ENCODE measurements at regions not wholly inside any gene's neighbourhood (a gene's known extent, or its start where the extent isn't known, plus 50 kb on each side); places are given as distances from the start of the nearest gene placed in this dataset.

DNA sequence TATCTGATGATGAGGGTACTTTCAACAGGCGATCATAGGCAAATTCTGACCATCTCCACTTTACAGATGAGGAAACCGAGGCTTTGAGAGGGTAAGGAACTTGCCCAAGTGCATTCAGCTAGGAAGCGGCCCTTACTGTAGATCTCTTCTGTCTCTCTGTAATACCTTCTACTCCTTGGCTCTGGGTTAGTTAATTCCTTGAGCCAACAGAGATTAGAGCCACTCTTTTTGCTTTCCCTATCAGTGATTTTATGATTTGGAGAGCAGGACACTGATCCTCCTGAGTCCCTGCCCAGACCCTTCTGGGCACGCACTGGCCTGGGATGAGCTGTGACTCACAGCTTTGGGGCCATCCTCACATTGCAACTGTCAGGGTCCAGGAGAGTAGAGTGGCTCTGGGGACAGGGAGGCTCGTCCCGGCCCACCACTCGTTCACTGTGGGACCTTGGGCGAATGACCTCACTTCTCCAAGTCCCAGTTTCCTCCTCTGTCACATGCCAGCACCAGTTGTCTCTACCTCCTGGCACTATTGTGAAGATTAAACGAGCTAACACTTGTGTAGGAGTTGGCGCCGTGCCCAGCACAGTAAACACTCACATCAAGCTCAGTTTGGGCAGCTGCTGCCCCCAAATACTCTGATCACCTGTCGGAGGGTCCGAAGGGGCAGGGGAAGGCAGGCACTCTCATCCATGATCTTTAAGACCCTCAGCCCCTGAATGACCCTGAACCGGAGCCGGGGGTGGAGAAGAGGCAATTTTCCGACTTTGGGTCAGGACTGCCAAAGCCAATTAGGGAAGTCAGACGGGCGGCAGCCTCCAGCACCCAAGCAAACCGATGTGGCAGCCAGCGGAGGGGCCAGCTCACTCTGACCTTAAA is 235.0 kb downstream of the MIAT start:
- Histone ChIP-seq H3K36me3 (no peaks in the 10 kb centered on the region), H3K4me3 (no peak overlapping the region), H3K27me3 (peaks cover 0 to 5% (median 2%) of the 10 kb centered on the region in 3 donors), H3K27ac (no peak overlapping the region), H3K9me3 (no peaks in the 10 kb centered on the region), H3K4me1 (no peaks in the 10 kb centered on the region)
- intact Hi-C loops (cut with DNase I; ENCODE audit: low total_unique reads) = no loop called here
- DNase-seq (no peak), ATAC-seq (no peak)
- TF ChIP-seq, protein P1, sequence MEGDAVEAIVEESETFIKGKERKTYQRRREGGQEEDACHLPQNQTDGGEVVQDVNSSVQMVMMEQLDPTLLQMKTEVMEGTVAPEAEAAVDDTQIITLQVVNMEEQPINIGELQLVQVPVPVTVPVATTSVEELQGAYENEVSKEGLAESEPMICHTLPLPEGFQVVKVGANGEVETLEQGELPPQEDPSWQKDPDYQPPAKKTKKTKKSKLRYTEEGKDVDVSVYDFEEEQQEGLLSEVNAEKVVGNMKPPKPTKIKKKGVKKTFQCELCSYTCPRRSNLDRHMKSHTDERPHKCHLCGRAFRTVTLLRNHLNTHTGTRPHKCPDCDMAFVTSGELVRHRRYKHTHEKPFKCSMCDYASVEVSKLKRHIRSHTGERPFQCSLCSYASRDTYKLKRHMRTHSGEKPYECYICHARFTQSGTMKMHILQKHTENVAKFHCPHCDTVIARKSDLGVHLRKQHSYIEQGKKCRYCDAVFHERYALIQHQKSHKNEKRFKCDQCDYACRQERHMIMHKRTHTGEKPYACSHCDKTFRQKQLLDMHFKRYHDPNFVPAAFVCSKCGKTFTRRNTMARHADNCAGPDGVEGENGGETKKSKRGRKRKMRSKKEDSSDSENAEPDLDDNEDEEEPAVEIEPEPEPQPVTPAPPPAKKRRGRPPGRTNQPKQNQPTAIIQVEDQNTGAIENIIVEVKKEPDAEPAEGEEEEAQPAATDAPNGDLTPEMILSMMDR (IDR thresholded peaks at IDR 0.05 in 4 of 5, conservative IDR thresholded peaks at IDR 0.05 in 1 of 5) = no peak
- no peak for TF ChIP-seq POLR2A (IDR thresholded peaks at IDR 0.05)
- in situ Hi-C loops (cut with MboI; ENCODE audit: low sequenced_read_pairs in 4 of 4) = loop anchor here in 2 of 4 donors (10.0 to 25.0 kb wide), 2 partner anchors 62 to 105 kb away; no protein-coding TSS in a partner anchor

DNA sequence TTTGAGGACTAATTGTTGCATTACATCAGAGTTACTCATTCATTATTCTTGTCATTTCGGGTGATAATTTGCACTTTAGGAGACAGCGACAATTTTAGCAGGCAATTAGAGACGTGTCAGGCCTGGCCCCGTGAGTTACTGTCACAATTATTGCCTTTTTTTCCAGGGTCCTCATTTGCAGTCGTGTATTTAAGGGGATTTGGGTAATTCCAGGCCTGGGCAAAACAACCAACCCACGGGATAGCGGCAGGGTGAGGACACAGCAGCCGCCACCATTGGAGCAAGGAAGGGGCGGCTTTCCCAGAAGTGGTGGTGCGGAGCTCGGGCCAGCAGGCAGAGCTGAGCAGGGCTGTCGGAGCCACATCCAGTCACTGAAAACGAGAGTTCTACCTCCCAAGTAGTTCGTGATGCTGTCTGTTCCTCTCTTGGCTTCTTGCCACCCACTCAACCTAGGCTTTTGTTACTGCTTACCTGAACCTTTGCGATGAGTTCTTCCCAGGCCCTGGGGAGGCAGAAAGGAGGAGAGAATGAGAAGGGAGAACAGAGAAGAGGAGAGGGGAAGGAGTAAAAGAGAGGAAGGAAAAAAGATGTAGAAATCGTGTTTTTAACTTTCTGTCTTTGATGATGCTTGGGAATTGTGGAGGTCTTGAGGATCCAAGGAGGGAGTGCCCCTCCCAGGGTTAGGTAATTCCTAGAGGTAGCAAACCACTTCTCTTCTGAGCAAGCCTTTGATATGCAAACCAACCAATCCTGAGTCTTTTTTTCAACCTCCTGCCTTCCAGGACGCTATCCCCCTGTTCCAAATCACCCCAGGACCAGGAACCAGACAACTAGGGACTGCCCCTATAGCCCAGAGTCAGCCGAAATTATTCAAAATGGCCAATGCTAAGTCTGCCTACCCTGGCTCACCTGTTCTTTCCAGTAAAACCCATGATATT is 236.1 kb downstream of the MIAT start:
- H3K27ac ChIP-seq = no peak overlapping the region
- TF ChIP-seq, protein P1 (IDR thresholded peaks at IDR 0.05 in 4 of 5, conservative IDR thresholded peaks at IDR 0.05 in 1 of 5) = no peak
- no peak for TF ChIP-seq POLR2A (IDR thresholded peaks at IDR 0.05)
- no peak for ATAC-seq

DNA sequence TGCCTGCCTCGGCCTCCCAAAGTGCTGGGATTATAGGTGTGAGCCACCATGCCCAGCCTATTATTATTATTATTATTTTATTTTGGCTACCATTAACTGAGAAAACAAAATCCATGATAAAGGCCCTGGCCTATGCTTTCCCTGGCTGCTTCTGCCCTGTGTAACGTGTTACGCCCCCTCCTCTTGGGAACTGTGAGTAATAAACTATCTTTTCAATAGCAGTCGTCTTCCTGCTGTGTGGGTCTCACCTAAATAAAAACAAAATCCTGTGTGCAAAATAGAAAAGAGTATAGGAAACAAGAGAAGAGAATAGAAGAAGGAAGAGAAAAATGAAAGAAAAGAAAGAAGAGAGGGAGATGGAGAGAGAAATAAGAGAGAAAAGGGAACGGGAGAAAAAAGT is 237.0 kb downstream of the MIAT start:
- no peaks in the 10 kb centered on the region for H3K4me1 ChIP-seq
- no peaks in the 10 kb centered on the region for H3K36me3 ChIP-seq
- DNase-seq = no peak
- H3K9me3 ChIP-seq = no peaks in the 10 kb centered on the region
- no peak overlapping the region for H3K27ac ChIP-seq
- intact Hi-C loops (cut with DNase I; ENCODE audit: low total_unique reads) (no loop called here), in situ Hi-C loops (cut with MboI; ENCODE audit: low sequenced_read_pairs in 4 of 4) (loop anchor here in 2 of 4 donors (10.0 to 25.0 kb wide), 2 partner anchors 60 to 107 kb away; no protein-coding TSS in a partner anchor)
- TF ChIP-seq POLR2A (IDR thresholded peaks at IDR 0.05) = no peak
- H3K4me3 ChIP-seq = no peak overlapping the region
- H3K27me3 ChIP-seq = peaks cover 0 to 12% (median 12%) of the 10 kb centered on the region in 3 donors
- no peak for ATAC-seq

More for the DNA sequence above, 236.1 kb downstream of the MIAT start:
- peaks cover 0 to 6% (median 5%) of the 10 kb centered on the region in 3 donors for H3K27me3 ChIP-seq
- intact Hi-C loops (cut with DNase I; ENCODE audit: low total_unique reads) = no loop called here
- in situ Hi-C loops (cut with MboI; ENCODE audit: low sequenced_read_pairs in 4 of 4) = loop anchor here in 2 of 4 donors (10.0 to 25.0 kb wide), 2 partner anchors 61 to 106 kb away; no protein-coding TSS in a partner anchor
- DNase-seq = no peak
- H3K4me1 ChIP-seq = no peaks in the 10 kb centered on the region
- H3K4me3 ChIP-seq = no peak overlapping the region
- no peaks in the 10 kb centered on the region for H3K36me3 ChIP-seq
- H3K9me3 ChIP-seq = no peaks in the 10 kb centered on the region

DNA sequence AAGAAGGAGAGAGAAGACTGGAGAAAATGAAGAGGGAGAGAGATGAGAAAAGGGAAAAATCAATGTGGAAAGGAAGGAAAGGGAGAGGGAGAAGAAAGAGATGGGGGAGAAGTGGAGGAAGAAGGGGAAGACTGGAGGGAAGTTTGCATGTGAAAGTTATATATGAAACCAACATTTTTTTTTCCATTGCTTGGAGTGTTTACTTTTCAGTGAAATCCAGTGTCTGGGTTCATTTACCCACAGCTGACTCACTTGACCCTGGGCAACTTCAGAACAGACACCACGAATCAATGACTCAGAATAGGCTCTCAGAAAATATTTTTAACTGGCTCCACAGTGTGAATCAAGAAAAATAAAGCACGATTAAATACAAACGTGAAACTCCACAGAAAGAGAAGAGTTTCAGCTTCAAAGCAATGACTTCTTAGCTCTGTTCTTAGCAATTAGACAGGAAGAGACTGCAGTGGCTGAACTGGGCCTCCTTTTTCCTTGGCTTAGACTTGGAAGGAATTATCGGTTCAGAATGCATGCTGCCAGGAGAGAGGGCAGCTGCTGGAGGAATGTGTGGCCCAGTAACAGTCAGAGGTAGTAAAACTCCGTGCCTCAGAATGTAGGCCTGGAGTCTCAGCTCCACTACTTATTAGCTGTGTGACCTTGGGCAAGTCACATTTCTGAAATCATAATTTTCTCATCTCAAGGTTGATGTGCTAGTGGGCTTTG is 237.5 kb downstream of the MIAT start:
- H3K27ac ChIP-seq = no peak overlapping the region
- H3K27me3 ChIP-seq = peaks cover 0 to 15% (median 13%) of the 10 kb centered on the region in 3 donors
- in situ Hi-C loops (cut with MboI; ENCODE audit: low sequenced_read_pairs in 4 of 4) = loop anchor here in 2 of 4 donors (10.0 to 25.0 kb wide), 2 partner anchors 60 to 108 kb away; no protein-coding TSS in a partner anchor
- H3K9me3 ChIP-seq = no peaks in the 10 kb centered on the region
- no peaks in the 10 kb centered on the region for H3K4me1 ChIP-seq
- TF ChIP-seq, protein P1 (IDR thresholded peaks at IDR 0.05 in 4 of 5, conservative IDR thresholded peaks at IDR 0.05 in 1 of 5) = no peak
- TF ChIP-seq POLR2A (IDR thresholded peaks at IDR 0.05) = no peak
- no peaks in the 10 kb centered on the region for H3K36me3 ChIP-seq
- DNase-seq (no peak), ATAC-seq (no peak)
- intact Hi-C loops (cut with DNase I; ENCODE audit: low total_unique reads) = no loop called here
- H3K4me3 ChIP-seq = no peak overlapping the region

Data from gastrocnemius medialis (tissue), 4 donors.